ENCODE measurements at regions not wholly inside any gene's neighbourhood (a gene's known extent, or its start where the extent isn't known, plus 50 kb on each side); places are given as distances from the start of the nearest gene placed in this dataset.

DNA sequence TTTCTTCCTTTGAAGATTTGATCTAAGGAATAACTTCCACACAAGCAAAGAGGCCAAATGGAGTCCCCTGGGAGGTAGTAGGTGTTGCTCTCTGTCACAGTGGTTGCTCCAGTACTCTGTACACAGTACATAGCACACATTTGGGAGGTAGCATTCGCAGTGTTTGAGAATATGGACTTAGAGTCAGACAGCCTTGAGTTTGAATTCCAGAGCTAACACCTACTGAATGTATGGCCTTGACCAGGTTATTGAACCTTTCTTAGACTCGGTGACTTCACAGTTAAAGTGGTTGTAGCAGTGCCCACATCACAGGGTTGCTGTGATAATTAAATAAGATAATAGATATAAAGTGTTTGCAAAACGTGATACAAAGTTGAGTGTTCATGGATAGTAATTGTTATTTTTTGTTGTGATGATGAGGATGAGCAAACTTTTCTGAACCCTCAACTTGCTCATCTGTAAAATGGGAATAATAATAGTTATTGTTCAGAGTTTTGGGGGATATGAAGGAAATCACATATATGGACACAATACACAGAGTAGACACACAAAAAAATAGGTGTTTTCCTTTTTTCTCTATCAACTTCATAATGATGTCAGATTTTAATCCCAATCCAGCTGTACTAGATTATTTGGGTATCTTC is 271.6 kb upstream of the CRY1 start (continued):
- TF ChIP-seq, protein P1, sequence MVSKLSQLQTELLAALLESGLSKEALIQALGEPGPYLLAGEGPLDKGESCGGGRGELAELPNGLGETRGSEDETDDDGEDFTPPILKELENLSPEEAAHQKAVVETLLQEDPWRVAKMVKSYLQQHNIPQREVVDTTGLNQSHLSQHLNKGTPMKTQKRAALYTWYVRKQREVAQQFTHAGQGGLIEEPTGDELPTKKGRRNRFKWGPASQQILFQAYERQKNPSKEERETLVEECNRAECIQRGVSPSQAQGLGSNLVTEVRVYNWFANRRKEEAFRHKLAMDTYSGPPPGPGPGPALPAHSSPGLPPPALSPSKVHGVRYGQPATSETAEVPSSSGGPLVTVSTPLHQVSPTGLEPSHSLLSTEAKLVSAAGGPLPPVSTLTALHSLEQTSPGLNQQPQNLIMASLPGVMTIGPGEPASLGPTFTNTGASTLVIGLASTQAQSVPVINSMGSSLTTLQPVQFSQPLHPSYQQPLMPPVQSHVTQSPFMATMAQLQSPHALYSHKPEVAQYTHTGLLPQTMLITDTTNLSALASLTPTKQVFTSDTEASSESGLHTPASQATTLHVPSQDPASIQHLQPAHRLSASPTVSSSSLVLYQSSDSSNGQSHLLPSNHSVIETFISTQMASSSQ (IDR thresholded peaks at IDR 0.05; ENCODE audit: low read depth): no peak
- TF ChIP-seq, protein P1 (CRISPR knock-in tag; IDR thresholded peaks at IDR 0.05; ENCODE audit: borderline replicate concordance): no peak
- TF ChIP-seq, protein P2, sequence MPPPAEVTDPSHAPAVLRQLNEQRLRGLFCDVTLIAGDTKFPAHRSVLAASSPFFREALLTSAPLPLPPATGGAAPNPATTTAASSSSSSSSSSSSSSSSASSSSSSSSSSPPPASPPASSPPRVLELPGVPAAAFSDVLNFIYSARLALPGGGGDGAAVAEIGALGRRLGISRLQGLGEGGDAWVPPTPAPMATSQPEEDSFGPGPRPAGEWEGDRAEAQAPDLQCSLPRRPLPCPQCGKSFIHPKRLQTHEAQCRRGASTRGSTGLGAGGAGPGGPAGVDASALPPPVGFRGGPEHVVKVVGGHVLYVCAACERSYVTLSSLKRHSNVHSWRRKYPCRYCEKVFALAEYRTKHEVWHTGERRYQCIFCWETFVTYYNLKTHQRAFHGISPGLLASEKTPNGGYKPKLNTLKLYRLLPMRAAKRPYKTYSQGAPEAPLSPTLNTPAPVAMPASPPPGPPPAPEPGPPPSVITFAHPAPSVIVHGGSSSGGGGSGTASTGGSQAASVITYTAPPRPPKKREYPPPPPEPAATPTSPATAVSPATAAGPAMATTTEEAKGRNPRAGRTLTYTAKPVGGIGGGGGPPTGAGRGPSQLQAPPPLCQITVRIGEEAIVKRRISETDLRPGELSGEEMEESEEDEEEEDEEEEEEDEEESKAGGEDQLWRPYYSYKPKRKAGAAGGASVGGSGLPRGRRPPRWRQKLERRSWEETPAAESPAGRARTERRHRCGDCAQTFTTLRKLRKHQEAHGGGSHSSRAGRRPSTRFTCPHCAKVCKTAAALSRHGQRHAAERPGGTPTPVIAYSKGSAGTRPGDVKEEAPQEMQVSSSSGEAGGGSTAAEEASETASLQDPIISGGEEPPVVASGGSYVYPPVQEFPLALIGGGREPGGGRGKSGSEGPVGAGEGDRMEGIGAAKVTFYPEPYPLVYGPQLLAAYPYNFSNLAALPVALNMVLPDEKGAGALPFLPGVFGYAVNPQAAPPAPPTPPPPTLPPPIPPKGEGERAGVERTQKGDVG (CRISPR knock-in tag; IDR thresholded peaks at IDR 0.05; ENCODE audit: borderline replicate concordance): no peak

GRCh38 chr12:107365703-107366102 is 272.4 kb upstream of the CRY1 start:
- Histone ChIP-seq H3K27me3 (ENCODE audit: control insufficient read depth in 1 of 2, insufficient read depth in 2 of 2, low read length in 2 of 2) (no peaks in the 10 kb centered on the region), H3K9me3 (ENCODE audit: low read length) (no peaks in the 10 kb centered on the region), H3K79me2 (ENCODE audit: insufficient read depth, low read length) (no peaks in the 10 kb centered on the region), H3K4me1 (ENCODE audit: insufficient read depth, low read length) (peaks cover 22% of the 10 kb centered on the region), H3K9ac (ENCODE audit: insufficient read depth, low read depth, low read length) (no peak overlapping the region), H3K4me2 (ENCODE audit: low read depth, low read length) (no peak overlapping the region), H4K20me1 (ENCODE audit: insufficient read depth, low read length) (no peaks in the 10 kb centered on the region), H3K4me3 (replicated peaks in 1 of 3; ENCODE audit: insufficient read depth in 1 of 3, low read depth in 2 of 3, low read length in 3 of 3) (no peak overlapping the region), H2AFZ (ENCODE audit: low read length) (no peak overlapping the region), H3K36me3 (replicated peaks in 1 of 2; ENCODE audit: control insufficient read depth in 1 of 2, insufficient read depth in 2 of 2, low read length in 2 of 2) (no peaks in the 10 kb centered on the region), H3K27ac (ENCODE audit: extremely low read length, insufficient read depth, low read length) (no peak overlapping the region)
- POLR2A ChIA-PET: interaction anchor here (1.3 to 1.7 kb wide), 2 partner anchors 9 kb away, joined by 3 to 4 read pairs; no protein-coding TSS in a partner anchor
- WGBS (ENCODE audit: low lambda C conversion rate): 60% methylated on average over 2 of the region's 3 CpGs
- FAIRE-seq (no peak), ATAC-seq (no peak), DNase-seq (ENCODE audit: low spot score) (no peak)
- intact Hi-C loops (cut with micrococcal nuclease; ENCODE audit: unreplicated experiment) (no loop called here), in situ Hi-C loops (cut with HindIII; ENCODE audit: extremely low pct_ligation_motif_present, low pct_unique_long_range_greater_than_20kb) (no loop called here)
- CTCF ChIA-PET (ENCODE audit: low intra/inter-chr PET ratio, low total read pairs): no interaction called here
- BruUV-seq (replicated peaks): no TSS peak
- TF ChIP-seq SNRNP70 (IDR thresholded peaks at IDR 0.05; ENCODE audit: low read depth, low read length) (no peak), ZNF530 (CRISPR knock-in tag; IDR thresholded peaks at IDR 0.05; ENCODE audit: low read depth) (no peak), ATRX (CRISPR knock-in tag; IDR thresholded peaks at IDR 0.05; ENCODE audit: borderline replicate concordance) (no peak), HINFP (CRISPR knock-in tag; IDR thresholded peaks at IDR 0.05; ENCODE audit: low read depth) (no peak), HDAC6 (IDR thresholded peaks at IDR 0.05; ENCODE audit: low read depth, low read length) (no peak)
